NCI-H345 treated with DMSO at 0.1 percent for 48 hours (cell line): ENCODE measurements at regions not wholly inside any gene's neighbourhood (a gene's known extent, or its start where the extent isn't known, plus 50 kb on each side); places are given as distances from the start of the nearest gene placed in this dataset.

Experiments
- DNase-seq: peaks from one replicate; lab custom pipeline; 2025; ENCODE audit not compliant: unreplicated experiment; lab: John Stamatoyannopoulos, UW

DNA sequence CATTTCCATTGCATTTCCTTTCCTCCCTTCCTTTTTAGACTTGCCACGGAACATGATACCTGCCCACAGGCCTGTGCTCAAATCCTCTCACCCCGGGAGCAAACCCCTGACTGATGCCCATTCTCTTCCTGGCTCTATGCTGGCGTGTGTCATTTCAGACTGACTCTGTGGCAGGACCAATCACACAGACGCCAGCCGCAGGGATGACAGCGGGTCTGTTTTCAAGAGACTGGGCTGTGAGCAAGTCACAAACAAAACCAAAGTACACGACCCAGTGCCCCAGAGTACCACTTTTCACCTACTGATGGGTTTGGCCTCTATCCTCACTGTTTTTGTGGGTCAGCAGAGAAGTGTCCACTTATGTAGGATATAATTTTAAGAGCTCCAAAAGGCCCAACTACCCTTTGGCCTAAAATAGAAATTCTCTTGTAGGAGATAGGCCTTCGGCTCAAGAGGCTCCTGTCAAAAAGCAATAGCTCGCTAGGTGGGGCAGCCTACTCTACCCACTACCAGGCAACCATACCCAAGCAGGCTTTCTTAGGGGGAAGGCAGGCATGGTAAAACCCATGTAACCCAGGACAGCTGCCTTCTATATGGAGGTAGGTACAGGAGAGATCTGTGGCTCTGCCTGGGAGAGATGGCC is 215.7 kb downstream of the CDC5L start:
- no peak for DNase-seq

DNA sequence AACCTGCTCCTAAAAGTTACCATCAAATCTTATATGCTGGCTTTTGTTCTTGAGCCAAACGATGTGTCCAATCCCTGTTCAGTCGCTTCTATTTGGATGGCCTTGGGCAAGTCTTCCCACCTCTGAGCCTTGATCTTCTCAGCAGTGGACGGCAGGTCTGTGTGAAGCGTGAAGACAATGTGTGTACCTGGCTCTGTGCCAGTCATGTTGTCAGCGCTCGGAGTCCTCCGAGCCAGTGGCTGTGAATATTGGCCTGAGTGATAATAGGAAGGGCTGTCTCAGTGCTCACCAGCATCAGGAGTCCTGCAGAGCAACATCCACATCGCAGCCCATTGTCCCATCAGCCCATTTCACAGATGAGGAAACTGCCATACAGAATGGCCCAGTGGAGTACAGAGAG is 219.0 kb downstream of the CDC5L start:
- DNase-seq, result no peak

DNA sequence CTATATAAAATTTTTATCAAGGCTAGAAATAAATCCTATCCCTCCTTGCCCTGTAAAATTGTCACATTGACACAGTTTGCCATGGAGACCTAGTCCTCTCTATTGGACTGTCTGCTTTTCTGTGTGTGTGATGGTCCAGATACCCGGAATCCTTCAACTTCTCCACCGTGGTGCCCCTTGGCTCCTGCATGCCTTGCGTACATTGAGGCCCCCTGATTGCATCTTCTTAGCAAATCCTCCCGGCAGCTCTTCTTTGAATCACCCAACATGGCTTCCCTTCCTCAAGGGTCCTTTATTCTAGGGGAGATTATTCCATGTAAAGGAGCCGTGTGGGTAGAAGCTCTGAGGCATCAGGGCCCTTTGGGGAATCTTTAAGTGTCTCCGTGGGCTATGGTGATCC is 219.5 kb downstream of the CDC5L start:
- DNase-seq, result no peak

DNA sequence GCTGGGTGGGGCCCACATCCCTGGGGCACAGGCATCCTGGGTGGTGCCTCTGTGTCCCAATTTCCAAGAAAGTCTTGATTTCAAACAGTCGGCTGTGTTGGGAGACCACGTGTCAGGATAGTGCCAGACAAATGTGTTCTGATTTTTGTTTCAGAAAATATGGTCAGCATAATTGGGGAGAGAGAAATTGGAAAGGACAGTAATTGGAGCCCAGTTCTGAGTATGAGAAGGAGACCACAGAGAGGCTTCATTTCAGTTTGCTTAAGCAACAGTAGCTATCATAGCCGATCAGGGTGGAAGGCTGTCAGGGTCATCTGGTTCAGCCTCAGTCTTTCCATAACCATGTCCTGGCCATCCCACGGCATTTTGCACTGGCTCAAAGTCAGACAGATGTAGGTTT is 220.7 kb downstream of the CDC5L start:
- DNase-seq, result no peak

DNA sequence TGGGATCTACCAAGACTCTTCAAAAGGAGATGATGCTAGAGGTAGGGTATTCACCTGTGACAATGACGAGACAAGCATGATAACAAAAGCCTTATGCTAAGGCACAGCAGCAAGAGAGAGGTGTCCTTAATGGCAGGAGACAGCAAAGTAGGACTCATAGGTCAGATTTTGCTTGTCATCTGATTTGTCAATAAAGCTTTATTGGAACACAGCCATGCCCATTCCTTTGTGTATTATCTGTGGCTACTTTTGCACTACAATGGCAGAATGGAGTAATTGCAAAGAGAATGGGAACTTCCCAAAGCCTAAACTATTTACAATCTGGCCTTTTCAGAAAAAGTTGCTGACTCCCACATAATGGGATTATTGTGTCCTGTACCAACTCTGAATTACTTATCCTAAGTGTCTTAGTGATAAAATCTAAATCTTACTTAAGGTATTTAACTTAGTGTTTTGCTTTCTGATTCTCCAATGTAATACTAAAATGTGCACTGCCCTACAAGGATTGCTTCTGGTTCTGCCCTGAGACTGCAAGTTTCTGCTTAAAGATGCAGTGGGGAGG is 221.6 kb downstream of the CDC5L start:
- DNase-seq, result no peak

DNA sequence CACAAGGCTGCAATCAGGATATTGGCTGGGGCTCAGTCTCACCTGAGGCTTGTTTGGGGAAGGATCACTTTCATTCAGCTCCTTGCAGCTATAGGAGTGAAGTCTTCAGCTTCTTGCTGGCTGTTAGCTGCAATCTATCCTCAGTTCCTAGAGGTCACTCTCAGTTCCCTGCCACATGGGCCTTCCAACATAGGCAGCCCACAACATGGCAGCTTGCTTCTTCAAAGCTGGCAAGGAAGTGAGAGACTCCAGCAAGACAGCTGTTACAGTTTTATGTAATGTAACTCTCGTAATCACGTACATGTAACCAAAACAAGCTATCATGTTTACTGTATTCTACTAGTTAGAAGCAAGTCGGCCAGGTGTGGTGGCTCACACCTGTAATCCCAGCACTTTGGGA is 226.9 kb downstream of the CDC5L start:
- no peak for DNase-seq

DNA sequence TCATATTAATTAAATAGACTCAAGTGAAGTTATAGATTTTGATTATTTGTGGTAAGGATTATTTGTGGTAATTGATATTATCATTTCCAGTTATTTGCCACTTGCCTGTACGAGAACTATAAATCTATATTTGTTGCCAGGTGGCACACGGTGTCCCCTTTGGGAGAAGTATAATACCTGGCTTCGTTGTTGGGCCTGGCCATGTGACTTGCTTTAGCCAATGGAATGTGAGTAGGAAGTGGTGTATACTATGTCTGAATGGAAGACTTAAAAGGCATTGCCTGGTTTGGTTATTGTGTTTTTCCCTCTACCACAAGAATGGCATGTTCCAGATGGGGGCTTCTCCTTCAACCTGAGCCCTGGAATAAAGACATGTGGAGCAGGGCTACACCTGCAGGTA is 228.1 kb downstream of the CDC5L start:
- no peak for DNase-seq

DNA sequence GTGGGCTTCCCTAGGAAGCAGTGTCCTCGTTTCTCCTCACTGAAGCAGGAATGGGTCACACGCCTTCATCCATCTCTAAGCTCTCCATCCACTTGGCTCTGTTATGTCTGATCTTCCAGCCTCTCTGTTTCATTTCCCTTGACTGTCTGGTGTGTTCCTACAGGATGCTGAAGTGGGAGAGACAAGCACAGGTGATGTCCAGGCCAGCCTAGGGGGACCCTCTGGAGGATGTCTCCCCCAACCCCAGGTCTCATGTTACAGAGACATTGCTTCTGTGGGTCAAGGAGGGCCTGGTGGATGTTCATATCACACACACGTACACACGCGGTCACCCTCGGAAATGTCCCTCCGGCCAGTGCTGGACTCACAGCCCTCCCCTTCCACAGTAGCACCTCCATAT is 229.9 kb downstream of the CDC5L start:
- no peak for DNase-seq

DNA sequence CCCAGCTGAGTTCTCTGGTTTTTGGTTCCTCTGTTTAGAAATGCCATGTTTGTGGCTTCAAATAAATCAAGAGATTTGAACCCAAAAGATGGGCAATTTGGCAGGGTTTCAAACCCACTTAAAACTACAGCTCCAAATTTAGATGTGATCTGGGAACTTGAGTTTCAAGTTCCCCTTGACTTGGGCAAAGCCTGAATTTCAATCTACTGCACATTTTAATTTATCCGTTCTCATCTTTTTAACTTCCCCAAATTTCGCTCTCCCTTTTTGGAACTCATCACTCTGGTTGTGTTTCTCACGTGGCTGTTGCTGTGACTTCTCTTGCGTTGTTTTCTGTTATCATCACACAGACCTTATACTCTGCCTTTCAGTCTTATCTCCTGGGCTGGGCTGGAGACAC is 230.9 kb downstream of the CDC5L start:
- DNase-seq, result no peak

DNA sequence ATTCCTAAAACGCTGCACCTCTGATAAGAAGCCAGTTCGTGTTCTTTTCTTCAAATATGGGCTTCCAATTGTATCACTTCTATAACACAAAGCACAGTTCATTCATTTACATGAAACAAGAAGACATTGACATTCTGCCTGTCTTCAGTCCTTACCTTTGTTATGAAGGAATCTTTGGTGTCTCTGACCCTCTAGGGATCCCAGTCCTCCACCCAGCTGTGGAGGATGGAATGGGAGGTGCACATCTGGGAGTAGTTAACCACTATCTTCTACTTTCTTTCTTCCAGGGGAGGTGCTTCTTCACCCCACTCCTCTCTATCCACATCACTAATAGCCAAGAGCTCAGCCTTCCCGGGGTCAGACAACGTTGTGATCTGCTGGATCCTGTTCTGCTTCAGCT is 233.4 kb downstream of the CDC5L start:
- no peak for DNase-seq

DNA sequence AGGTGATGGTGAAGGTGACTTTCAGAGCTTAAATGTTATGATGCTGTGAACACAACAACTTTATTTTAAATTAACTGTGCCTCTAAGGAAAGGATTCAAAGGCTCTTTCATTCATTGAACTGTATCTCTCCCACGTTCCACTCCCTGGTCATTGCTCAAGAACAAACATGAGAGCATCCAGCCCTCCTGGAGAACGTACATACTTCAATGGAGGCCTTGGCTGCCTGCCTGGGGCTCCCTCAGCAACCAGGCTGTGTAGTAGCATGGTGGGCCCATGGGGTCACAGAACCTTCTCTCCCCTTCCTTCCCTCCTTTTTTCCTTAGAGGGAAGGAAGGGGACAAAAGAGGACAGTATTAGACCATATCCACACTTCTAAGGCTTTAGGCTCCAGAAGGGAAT is 234.3 kb downstream of the CDC5L start:
- DNase-seq, result no peak

DNA sequence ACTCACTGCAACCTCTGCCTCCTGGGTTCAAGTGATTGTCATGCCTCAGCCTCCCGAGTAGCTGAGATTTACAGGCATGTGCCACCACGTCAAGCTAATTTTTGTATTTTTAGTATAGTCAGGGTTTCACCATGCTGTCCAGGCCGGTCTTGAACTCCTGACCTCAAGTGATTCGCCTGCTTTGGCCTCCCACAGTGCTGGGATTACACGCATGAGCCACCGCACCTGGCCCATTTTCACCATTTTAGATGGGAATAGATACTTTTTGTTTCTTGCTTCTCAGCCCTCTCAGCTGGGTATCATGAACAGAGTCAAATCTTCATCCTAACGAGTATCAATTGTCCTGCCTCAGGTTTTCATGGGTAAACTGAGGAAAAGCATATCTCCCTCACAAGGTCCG is 235.0 kb downstream of the CDC5L start:
- DNase-seq, result no peak

DNA sequence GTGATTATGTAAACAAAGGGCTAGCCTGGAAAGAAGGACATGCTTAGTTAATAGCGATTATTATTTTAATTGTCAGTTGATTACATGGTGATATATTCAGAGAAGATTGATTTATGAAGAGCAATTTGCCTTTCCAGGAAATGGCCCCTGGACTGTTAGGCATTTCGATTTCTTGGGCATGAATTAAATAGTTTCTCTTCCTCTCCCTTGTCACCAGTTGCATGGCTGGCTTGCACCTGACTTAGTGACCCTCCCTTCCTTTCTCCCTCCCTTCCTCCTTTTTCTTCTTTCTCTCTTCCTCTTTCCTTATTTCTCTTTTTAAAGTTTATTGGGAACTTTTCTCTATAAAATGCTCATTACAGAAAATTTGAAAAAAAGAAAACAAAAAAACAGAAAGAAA is 235.4 kb downstream of the CDC5L start:
- no peak for DNase-seq

DNA sequence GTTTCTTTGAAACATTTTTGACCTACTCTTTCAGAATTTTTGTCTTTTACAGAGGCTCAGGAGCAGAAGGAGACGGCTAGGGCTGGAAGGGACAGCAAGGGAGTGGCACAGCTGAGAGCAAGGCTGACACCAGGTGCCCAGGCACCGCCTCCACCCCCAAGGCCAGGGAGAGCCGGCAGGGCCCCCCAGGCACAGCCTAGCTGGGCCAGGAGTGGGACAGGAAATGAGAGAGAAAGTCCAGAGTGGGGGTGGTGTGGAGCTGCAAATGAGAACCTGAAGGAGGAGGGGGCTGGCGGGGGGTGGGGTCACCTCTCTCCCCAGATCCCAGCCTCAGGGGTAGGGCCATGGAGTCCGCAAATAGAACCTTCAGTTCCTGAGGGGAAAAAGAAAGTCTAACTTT is 236.7 kb downstream of the CDC5L start:
- DNase-seq, result no peak

DNA sequence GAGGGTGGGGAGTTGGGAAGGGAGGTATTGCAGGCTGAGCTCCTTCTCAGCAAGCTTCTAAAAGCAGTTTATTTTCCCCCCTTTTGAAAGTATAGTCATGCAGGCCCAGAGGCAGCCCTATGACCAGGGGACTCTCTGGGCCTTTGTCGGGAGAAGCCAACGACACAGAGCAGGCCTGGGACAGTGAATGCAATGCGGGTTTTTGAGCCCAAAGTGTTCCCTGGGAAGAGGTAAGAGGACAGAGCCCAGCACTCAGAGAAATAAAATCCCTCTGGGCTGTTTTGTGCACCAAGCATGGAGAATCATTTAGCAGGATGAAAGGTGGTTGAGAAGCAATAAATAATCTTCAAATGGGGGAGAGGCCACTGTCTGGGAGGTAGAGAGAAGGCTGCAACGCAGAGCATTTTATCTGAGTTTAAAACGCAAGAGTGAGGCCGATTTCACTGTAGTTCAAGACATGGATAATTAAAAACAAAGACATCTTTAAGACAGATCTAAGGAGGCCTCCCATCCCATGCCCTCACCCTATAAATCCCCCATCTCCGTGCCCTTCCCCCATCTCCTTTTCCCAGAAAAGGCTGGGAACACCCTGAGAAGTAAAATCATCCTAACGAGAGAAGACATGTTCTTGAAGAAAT is 237.5 kb downstream of the CDC5L start:
- no peak for DNase-seq

DNA sequence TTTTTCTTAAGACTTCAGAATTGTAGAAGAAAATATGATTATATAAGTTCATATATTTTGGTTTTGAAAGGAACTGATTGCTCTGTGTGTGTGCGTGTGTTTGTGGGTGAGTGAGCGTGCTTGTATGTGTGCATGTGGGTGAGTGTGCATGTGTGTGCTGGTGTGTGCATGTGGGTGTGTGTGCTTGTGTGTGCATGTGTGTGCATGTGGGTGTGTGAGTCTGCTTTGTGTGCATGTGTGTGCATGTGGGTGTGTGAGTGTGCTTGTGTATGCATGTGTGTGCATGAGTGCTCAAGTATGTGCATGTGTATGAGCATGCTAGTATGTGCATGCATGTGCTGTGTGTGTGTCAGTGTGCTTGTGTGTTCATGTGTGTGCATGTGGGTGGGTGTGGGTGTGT is 238.5 kb downstream of the CDC5L start:
- DNase-seq, result no peak

DNA sequence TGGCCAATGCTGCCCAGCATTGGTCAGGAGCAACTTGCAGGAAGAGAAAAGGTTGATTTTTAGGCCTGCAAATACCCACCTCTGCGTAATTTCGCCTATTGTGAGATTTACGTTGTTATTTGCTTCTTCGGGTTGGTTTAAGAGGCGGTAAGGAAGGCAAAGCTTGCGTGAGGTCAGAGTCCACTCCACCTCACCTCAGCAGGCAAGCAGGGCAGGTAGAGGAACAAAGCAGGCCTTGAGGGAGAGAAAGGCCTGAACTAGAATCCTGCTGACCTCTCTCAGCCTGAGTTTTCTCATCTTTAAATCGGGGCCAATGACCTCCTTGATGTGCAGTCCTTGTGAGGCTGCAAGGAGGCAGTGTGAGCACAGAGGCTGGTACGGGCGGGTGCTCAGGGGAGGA is 239.1 kb downstream of the CDC5L start:
- no peak for DNase-seq

DNA sequence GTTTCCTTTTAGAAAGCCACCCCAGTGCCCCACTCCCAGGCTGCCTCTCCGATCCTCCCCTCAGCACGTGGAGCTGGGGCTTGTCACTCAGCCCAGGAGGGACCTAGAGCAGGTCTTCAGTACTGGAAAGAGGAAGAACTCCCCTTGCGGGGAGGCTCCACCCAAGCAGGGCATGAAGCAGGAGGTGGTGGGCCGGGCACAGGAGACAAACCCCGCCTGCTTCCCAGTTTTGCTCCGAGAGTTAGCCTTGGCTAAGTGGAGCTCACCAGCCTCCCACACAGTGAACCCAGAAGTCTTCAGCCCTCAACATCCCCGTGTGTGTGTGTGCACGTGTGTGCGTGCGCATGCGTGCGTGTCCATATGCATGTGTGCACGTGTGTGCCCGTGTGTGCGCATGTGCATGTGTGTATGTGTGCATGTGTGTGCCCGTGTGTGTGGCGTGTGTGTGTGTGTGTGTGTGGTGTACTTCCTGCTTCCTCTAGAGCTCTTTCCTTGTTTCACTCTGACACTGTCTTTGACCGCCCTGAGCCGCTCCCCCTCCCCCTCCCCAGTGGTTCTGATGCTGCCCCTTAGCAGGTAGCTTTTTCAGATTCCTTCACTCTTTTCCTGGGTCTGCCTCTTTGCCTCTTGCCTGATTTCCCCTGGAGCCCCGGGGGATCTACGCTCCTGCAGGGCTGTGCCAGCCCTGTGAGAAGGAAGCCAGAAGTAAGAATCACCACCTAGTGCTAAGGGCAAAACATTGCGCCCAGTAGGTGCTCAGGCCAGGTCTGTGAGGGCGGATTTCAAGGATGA is 239.8 kb downstream of the CDC5L start:
- DNase-seq, result no peak

DNA sequence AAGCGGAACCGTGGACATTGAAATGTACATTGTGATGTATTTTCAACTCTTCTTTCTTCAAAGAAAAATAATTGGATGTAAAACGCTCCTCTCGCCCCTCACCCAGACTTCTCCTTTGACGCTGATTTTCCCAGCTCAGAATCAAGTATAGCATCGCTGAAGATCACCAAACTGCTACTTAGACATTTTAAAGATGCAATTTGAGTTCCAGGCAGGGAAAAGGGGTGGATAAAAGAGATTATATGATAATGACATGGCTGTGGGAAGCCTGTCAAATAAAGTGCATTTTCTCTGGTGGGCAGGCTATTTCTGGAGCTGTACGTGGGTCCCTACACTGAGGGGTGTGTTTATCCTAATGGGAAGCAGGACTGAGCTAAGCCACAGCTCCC is 240.4 kb downstream of the CDC5L start:
- DNase-seq, result no peak

DNA sequence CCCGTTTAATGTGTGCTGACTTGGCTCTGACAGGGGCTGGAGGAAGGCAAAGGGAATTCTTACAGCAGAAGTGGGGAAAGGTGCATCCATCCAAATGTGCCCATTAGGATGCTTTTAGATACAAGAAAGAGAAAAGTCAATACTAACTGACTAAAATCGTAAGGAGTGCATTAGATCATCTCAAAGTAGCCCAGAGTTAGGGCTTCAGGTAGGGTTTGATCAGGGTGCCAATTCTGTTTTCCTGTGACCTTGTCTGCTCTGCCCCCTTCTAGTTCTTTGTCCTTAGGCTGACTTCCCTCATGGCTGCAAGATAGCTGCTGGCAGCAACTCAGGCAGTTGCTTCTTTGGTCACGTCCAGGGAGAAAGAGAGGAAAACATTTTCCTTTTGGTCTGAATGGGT is 240.8 kb downstream of the CDC5L start:
- DNase-seq, result no peak

DNA sequence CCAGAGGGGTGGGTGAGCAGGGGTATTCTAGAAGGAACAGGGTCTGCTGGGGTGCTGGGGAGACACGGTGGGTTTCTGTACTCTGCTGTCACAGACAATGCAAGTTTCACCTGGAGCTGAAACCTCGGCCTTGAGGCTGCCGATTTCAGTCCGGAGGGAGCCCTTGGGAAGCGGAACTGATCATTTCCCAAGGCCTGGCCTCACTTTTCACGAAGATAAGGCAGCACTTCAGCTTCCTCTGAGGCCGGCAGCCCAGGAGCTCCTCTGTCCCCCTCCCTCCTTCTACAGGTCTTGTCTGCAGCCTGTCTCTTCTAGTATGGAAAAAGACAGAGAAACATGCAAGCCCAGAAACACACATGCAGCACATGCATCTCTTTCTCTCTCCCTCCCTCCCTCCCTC is 242.1 kb downstream of the CDC5L start:
- DNase-seq, result no peak
